ENCODE measurements at regions not wholly inside any gene's neighbourhood (a gene's known extent, or its start where the extent isn't known, plus 50 kb on each side); places are given as distances from the start of the nearest gene placed in this dataset.

GRCh38 chrY:16895396-16895795, 984.6 kb downstream of the CDY2B start:
- Histone ChIP-seq H3K4me3 (ENCODE audit: extremely low read depth in 1 of 4, insufficient read depth in 2 of 4, low read depth in 3 of 4, low read length in 4 of 4) (no peak overlapping the region), H3K18ac (ENCODE audit: extremely low read depth, low read length) (no peak overlapping the region), H3K14ac (ENCODE audit: insufficient read length) (no peak overlapping the region), H2BK120ac (replicated peaks; ENCODE audit: low read depth, low read length) (no peak overlapping the region), H4K20me1 (replicated peaks in 1 of 2; ENCODE audit: control insufficient read depth in 1 of 2, insufficient read depth in 2 of 2, low read length in 2 of 2) (no peaks in the 10 kb centered on the region), H4K8ac (ENCODE audit: extremely low read depth, insufficient read depth, low read length) (no peak overlapping the region), H3K9me3 (ENCODE audit: insufficient read depth in 2 of 2, low read depth in 1 of 2, low read length in 1 of 2) (no peaks in the 10 kb centered on the region), H2BK15ac (ENCODE audit: low read length) (no peak overlapping the region), H3K27me3 (replicated peaks in 1 of 4; ENCODE audit: control insufficient read depth in 3 of 4, extremely low read depth in 1 of 4, insufficient read depth in 3 of 4, low read length in 3 of 4) (no peaks in the 10 kb centered on the region), H2AFZ (ENCODE audit: low read length) (no peak overlapping the region), H2AK5ac (ENCODE audit: low read depth, low read length) (no peak overlapping the region), H3K4me2 (ENCODE audit: insufficient read depth in 1 of 2, low read depth in 2 of 2, low read length in 2 of 2) (no peak overlapping the region), H3K27ac (ENCODE audit: low read depth, low read length) (no peak overlapping the region), H2BK20ac (ENCODE audit: low read length) (no peak overlapping the region), H3K4ac (replicated peaks; ENCODE audit: insufficient read length, low read depth, low read length) (no peak overlapping the region), H4K5ac (ENCODE audit: insufficient read length, low read depth, low read length) (no peak overlapping the region), H4K91ac (replicated peaks; ENCODE audit: insufficient read length, low read length) (no peak overlapping the region), H3K56ac (replicated peaks; ENCODE audit: insufficient read length, low read depth, low read length) (no peak overlapping the region), H3K79me1 (ENCODE audit: low read depth, low read length) (no peaks in the 10 kb centered on the region), H3K23me2 (ENCODE audit: low read depth, low read length) (no peaks in the 10 kb centered on the region), H3K79me2 (ENCODE audit: control insufficient read depth in 1 of 2, insufficient read depth in 2 of 2, low read length in 2 of 2) (no peaks in the 10 kb centered on the region), H2BK5ac (ENCODE audit: low read depth, low read length) (no peak overlapping the region), H3K9ac (replicated peaks in 1 of 4; ENCODE audit: extremely low read depth in 1 of 4, low read depth in 3 of 4, low read length in 3 of 4) (no peak overlapping the region), H3K36me3 (ENCODE audit: control insufficient read depth in 2 of 4, insufficient read depth in 4 of 4, low read length in 3 of 4) (no peaks in the 10 kb centered on the region), H3K23ac (ENCODE audit: insufficient read length) (no peak overlapping the region), H3K4me1 (replicated peaks in 1 of 4; ENCODE audit: control insufficient read depth in 3 of 4, insufficient read depth in 4 of 4, low read length in 3 of 4) (no peaks in the 10 kb centered on the region), H2BK12ac (ENCODE audit: low read depth, low read length) (no peak overlapping the region)
- ChIA-PET CTCF (ENCODE audit: partially characterized antibody) (no interaction called here), POLR2A (ENCODE audit: partially characterized antibody) (interaction anchor here (0.7 kb wide), 1 partner anchor 61 kb away, joined by 3 read pairs; no protein-coding TSS in a partner anchor)
- TF ChIP-seq NANOG (IDR thresholded peaks at IDR 0.05; ENCODE audit: insufficient read depth, low read depth, low read length, poor library complexity, severe bottlenecking) (no peak), ASH2L (IDR thresholded peaks at IDR 0.05; ENCODE audit: low read length) (no peak), HDAC6 (IDR thresholded peaks at IDR 0.05; ENCODE audit: low read depth, low read length) (no peak), SUZ12 (IDR thresholded peaks at IDR 0.05; ENCODE audit: low read length) (no peak)
- FAIRE-seq, result no peak
- 87% methylated on average over 6 of the region's 6 CpGs; no CpG with 5 or more reads in 1 of the 2 experiments for WGBS, 2 experiments (ENCODE audit: extremely low coverage in 1 of 2, insufficient coverage in 1 of 2, insufficient read length in 1 of 2, insufficient replicate concordance in 2 of 2, low coverage in 1 of 2, low lambda C conversion rate in 2 of 2, missing lambda C conversion rate in 1 of 2)
- DNase-seq (ENCODE audit: low read depth in 1 of 2, low spot score in 2 of 2), result no peak
